ENCODE measurements at regions not wholly inside any gene's neighbourhood (a gene's known extent, or its start where the extent isn't known, plus 50 kb on each side); places are given as distances from the start of the nearest gene placed in this dataset.
"Not testable (repeated sequence)": the region's sequence is repeated elsewhere in the genome, so short reads cannot be mapped to it uniquely, and the experiment has no call there.

DNA sequence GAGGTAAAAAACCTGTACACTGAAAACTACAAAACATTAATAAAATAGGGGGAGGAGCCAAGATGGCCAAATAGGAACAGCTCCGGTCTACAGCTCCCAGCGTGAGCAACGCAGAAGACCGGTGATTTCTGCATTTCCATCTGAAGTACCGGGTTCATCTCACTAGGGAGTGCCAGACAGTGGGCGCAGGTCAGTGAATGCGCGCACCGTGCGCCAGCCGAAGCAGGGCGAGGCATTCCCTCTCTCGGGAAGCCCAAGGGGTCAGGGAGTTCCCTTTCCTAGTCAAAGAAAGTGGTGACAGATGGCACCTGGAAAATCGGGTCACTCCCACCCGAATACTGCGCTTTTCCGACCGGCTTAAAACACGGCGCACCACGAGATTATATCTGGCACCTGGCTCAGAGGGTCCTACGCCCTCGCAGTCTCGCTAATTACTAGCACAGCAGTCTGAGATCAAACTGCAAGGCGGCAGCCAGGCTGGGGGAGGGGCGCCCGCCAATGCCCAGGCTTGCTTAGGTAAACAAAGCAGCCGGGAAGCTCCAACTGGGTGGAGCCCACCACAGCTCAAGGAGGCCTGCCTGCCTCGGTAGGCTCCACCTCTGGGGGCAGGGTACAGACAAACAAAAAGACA, 400.9 kb upstream of the FGF16 start:
- not testable (repeated sequence) for H3K27ac ChIP-seq (ENCODE audit: low read depth in 1 of 2, low read length in 2 of 2); H3K4me1 ChIP-seq (ENCODE audit: control insufficient read depth in 4 of 4, insufficient read depth in 4 of 4, low read length in 3 of 4); H3K9ac ChIP-seq (ENCODE audit: low read depth in 1 of 2, low read length in 2 of 2); H3K36me3 ChIP-seq (ENCODE audit: control insufficient read depth in 4 of 4, insufficient read depth in 3 of 4, low read depth in 1 of 4, low read length in 3 of 4); H3K27me3 ChIP-seq (ENCODE audit: control insufficient read depth in 4 of 4, insufficient read depth in 4 of 4, low read length in 3 of 4); H3K9me3 ChIP-seq (ENCODE audit: control insufficient read depth in 4 of 4, low read length in 3 of 4); DNase-seq (ENCODE audit: low spot score)
- peak in 1 of 2 donors; percentile 4 for TF ChIP-seq HNF4A (conservative IDR thresholded peaks at IDR 0.05)
- peak; percentile 38 to 43 for TF ChIP-seq RAD21 (IDR thresholded peaks at IDR 0.05)
- WGBS, result 3% methylated on average over 29 of the region's 29 CpGs
- H3K4me3 ChIP-seq (ENCODE audit: low read depth in 1 of 3, low read length in 3 of 3), result peak overlapping the region in 1 of 3 donors; percentile 30

DNA sequence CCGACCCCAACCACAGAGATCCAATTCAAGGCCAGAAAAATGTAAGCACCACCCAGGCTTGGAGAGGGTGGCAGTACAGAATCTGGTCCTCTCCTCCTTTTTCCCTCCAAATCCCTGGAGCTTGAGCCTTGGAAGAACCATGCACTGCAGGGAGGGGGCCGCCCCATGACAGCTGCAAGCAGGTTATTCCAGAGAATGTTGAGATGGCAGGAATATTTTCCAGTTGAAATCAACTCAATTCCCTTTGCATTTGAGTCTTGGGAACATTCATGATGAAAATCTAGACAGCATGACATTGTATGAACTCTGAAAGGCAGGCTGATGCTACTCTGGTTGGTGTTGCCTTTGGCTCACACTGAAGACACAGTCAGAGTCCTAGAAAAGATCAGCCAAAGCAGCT, 386.6 kb upstream of the FGF16 start:
- H3K27me3 ChIP-seq (ENCODE audit: control insufficient read depth in 4 of 4, insufficient read depth in 4 of 4, low read length in 3 of 4), result no peaks in the 10 kb centered on the region
- H3K4me3 ChIP-seq (ENCODE audit: low read depth in 1 of 3, low read length in 3 of 3), result no peak overlapping the region
- peaks cover 0 to 4% (median under 1%) of the 10 kb centered on the region in 4 donors for H3K9me3 ChIP-seq (ENCODE audit: control insufficient read depth in 4 of 4, low read length in 3 of 4)
- H3K36me3 ChIP-seq (ENCODE audit: control insufficient read depth in 4 of 4, insufficient read depth in 3 of 4, low read depth in 1 of 4, low read length in 3 of 4), result no peaks in the 10 kb centered on the region
- H3K9ac ChIP-seq (ENCODE audit: low read depth in 1 of 2, low read length in 2 of 2), result no peak overlapping the region
- TF ChIP-seq FOXA2 (IDR thresholded peaks at IDR 0.05) (no peak), YY1 (IDR thresholded peaks at IDR 0.05) (no peak), SP1 (IDR thresholded peaks at IDR 0.05) (no peak), JUND (IDR thresholded peaks at IDR 0.05) (no peak), GABPA (IDR thresholded peaks at IDR 0.05 in 1 of 2, conservative IDR thresholded peaks at IDR 0.05 in 1 of 2) (no peak), NR2F2 (IDR thresholded peaks at IDR 0.05) (no peak), FOXA1 (IDR thresholded peaks at IDR 0.05) (no peak), HNF4A (conservative IDR thresholded peaks at IDR 0.05) (no peak), EGR1 (IDR thresholded peaks at IDR 0.05; ENCODE audit: low read depth in 2 of 2) (no peak), HNF4G (IDR thresholded peaks at IDR 0.05) (no peak), TAF1 (conservative IDR thresholded peaks at IDR 0.05) (no peak), RAD21 (IDR thresholded peaks at IDR 0.05) (no peak), RXRA (IDR thresholded peaks at IDR 0.05) (no peak)
- TF ChIP-seq, protein P1, sequence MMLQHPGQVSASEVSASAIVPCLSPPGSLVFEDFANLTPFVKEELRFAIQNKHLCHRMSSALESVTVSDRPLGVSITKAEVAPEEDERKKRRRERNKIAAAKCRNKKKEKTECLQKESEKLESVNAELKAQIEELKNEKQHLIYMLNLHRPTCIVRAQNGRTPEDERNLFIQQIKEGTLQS (IDR thresholded peaks at IDR 0.05), result no peak
- TF ChIP-seq, protein P2, sequence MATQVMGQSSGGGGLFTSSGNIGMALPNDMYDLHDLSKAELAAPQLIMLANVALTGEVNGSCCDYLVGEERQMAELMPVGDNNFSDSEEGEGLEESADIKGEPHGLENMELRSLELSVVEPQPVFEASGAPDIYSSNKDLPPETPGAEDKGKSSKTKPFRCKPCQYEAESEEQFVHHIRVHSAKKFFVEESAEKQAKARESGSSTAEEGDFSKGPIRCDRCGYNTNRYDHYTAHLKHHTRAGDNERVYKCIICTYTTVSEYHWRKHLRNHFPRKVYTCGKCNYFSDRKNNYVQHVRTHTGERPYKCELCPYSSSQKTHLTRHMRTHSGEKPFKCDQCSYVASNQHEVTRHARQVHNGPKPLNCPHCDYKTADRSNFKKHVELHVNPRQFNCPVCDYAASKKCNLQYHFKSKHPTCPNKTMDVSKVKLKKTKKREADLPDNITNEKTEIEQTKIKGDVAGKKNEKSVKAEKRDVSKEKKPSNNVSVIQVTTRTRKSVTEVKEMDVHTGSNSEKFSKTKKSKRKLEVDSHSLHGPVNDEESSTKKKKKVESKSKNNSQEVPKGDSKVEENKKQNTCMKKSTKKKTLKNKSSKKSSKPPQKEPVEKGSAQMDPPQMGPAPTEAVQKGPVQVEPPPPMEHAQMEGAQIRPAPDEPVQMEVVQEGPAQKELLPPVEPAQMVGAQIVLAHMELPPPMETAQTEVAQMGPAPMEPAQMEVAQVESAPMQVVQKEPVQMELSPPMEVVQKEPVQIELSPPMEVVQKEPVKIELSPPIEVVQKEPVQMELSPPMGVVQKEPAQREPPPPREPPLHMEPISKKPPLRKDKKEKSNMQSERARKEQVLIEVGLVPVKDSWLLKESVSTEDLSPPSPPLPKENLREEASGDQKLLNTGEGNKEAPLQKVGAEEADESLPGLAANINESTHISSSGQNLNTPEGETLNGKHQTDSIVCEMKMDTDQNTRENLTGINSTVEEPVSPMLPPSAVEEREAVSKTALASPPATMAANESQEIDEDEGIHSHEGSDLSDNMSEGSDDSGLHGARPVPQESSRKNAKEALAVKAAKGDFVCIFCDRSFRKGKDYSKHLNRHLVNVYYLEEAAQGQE (IDR thresholded peaks at IDR 0.05), result no peak
- TF ChIP-seq, protein P3, sequence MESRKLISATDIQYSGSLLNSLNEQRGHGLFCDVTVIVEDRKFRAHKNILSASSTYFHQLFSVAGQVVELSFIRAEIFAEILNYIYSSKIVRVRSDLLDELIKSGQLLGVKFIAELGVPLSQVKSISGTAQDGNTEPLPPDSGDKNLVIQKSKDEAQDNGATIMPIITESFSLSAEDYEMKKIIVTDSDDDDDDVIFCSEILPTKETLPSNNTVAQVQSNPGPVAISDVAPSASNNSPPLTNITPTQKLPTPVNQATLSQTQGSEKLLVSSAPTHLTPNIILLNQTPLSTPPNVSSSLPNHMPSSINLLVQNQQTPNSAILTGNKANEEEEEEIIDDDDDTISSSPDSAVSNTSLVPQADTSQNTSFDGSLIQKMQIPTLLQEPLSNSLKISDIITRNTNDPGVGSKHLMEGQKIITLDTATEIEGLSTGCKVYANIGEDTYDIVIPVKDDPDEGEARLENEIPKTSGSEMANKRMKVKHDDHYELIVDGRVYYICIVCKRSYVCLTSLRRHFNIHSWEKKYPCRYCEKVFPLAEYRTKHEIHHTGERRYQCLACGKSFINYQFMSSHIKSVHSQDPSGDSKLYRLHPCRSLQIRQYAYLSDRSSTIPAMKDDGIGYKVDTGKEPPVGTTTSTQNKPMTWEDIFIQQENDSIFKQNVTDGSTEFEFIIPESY (IDR thresholded peaks at IDR 0.05), result no peak
- TF ChIP-seq, protein P4, sequence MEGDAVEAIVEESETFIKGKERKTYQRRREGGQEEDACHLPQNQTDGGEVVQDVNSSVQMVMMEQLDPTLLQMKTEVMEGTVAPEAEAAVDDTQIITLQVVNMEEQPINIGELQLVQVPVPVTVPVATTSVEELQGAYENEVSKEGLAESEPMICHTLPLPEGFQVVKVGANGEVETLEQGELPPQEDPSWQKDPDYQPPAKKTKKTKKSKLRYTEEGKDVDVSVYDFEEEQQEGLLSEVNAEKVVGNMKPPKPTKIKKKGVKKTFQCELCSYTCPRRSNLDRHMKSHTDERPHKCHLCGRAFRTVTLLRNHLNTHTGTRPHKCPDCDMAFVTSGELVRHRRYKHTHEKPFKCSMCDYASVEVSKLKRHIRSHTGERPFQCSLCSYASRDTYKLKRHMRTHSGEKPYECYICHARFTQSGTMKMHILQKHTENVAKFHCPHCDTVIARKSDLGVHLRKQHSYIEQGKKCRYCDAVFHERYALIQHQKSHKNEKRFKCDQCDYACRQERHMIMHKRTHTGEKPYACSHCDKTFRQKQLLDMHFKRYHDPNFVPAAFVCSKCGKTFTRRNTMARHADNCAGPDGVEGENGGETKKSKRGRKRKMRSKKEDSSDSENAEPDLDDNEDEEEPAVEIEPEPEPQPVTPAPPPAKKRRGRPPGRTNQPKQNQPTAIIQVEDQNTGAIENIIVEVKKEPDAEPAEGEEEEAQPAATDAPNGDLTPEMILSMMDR (IDR thresholded peaks at IDR 0.05; ENCODE audit: low read depth, low read length, missing input control), result no peak
- 82% methylated on average over 2 of the region's 2 CpGs for WGBS
- H3K27ac ChIP-seq (ENCODE audit: low read depth in 1 of 2, low read length in 2 of 2), result no peak overlapping the region
- no peak for DNase-seq (ENCODE audit: low spot score)
- no peaks in the 10 kb centered on the region for H3K4me1 ChIP-seq (ENCODE audit: control insufficient read depth in 4 of 4, insufficient read depth in 4 of 4, low read length in 3 of 4)

Data from liver (tissue), 8 donors.